ENCODE measurements at regions not wholly inside any gene's neighbourhood (a gene's known extent, or its start where the extent isn't known, plus 50 kb on each side); places are given as distances from the start of the nearest gene placed in this dataset.

- peaks cover 6% of the 10 kb centered on the region for H3K4me1 Mint-ChIP-seq
- H3K9me3 Mint-ChIP-seq (ENCODE audit: insufficient read depth) = peaks cover 6% of the 10 kb centered on the region
- Histone ChIP-seq H4K20me1 (ENCODE audit: control insufficient read depth, insufficient read depth, low read length, poor library complexity, severe bottlenecking) (no peaks in the 10 kb centered on the region), H3K4me1 (ENCODE audit: control insufficient read depth in 2 of 2, insufficient read depth in 2 of 2, low read length in 2 of 2) (peaks cover 7 to 10% of the 10 kb centered on the region in 2 donors), H3K27me3 (replicated peaks in 1 of 4; ENCODE audit: control extremely low read depth in 1 of 4, control insufficient read depth in 3 of 4, insufficient read depth in 4 of 4, low read length in 3 of 4) (no peaks in the 10 kb centered on the region), H2AFZ (ENCODE audit: insufficient read depth, low read depth, low read length, poor library complexity, severe bottlenecking) (no peak overlapping the region), H3K9ac (ENCODE audit: low read length) (no peak overlapping the region), H3K79me2 (ENCODE audit: control insufficient read depth, insufficient read depth, low read length) (no peaks in the 10 kb centered on the region), H3K36me3 (replicated peaks in 1 of 2; ENCODE audit: control extremely low read depth in 1 of 2, control insufficient read depth in 1 of 2, extremely low read depth in 1 of 2, insufficient read depth in 2 of 2, low read length in 1 of 2) (no peaks in the 10 kb centered on the region), H3K27ac (ENCODE audit: low read length in 2 of 2) (no peak overlapping the region), H3K4me2 (replicated peaks; ENCODE audit: low read depth, low read length, poor library complexity, severe bottlenecking) (no peak overlapping the region), H3K9me3 (ENCODE audit: control extremely low read depth in 1 of 3, control insufficient read depth in 2 of 3, insufficient read depth in 1 of 3, low read length in 2 of 3) (peaks cover 0 to 6% (median 0%) of the 10 kb centered on the region in 3 donors), H3K4me3 (ENCODE audit: control extremely low read depth in 1 of 5, extremely low read depth in 1 of 5, insufficient read depth in 1 of 5, low read depth in 2 of 5, low read length in 4 of 5) (no peak overlapping the region)
- H3K27me3 Mint-ChIP-seq = no peaks in the 10 kb centered on the region
- intact Hi-C loops (cut with micrococcal nuclease) = no loop called here
- H3K4me3 Mint-ChIP-seq = no peak overlapping the region
- no peak for DNase-seq
- no peak overlapping the region for H3K27ac Mint-ChIP-seq
- no peak for ATAC-seq (ENCODE audit: low read depth)
- WGBS (ENCODE audit: insufficient coverage) = no CpG with 5 or more reads among the region's 2 CpGs
- ChIA-PET POLR2A (no interaction called here), CTCF (interaction anchor here (0.7 to 1.1 kb wide), 2 partner anchors 9 to 10 kb away, joined by 3 read pairs; no protein-coding TSS in a partner anchor)
- TF ChIP-seq CTCF (IDR thresholded peaks at IDR 0.05) = no peak
- no peak for TF ChIP-seq EZH2 (IDR thresholded peaks at IDR 0.05; ENCODE audit: borderline replicate concordance, insufficient read depth, low read depth, low read length, poor library complexity, severe bottlenecking)
Measured at GRCh38 chr13:50701469-50701868, 142.0 kb downstream of the DLEU7 start.

- H2AFZ ChIP-seq (ENCODE audit: insufficient read depth, low read depth, low read length, poor library complexity, severe bottlenecking) = no peak overlapping the region
- WGBS (ENCODE audit: insufficient coverage) = 100% methylated on average over 2 of the region's 2 CpGs
- H3K36me3 ChIP-seq (replicated peaks in 1 of 2; ENCODE audit: control extremely low read depth in 1 of 2, control insufficient read depth in 1 of 2, extremely low read depth in 1 of 2, insufficient read depth in 2 of 2, low read length in 1 of 2) = no peaks in the 10 kb centered on the region
- no peaks in the 10 kb centered on the region for H3K79me2 ChIP-seq (ENCODE audit: control insufficient read depth, insufficient read depth, low read length)
- no peaks in the 10 kb centered on the region for H3K9me3 ChIP-seq (ENCODE audit: control extremely low read depth in 1 of 3, control insufficient read depth in 2 of 3, insufficient read depth in 1 of 3, low read length in 2 of 3)
- TF ChIP-seq EZH2 (IDR thresholded peaks at IDR 0.05; ENCODE audit: borderline replicate concordance, insufficient read depth, low read depth, low read length, poor library complexity, severe bottlenecking) = no peak
- TF ChIP-seq CTCF (IDR thresholded peaks at IDR 0.05) = no peak
- intact Hi-C loops (cut with micrococcal nuclease) = no loop called here
- H4K20me1 ChIP-seq (ENCODE audit: control insufficient read depth, insufficient read depth, low read length, poor library complexity, severe bottlenecking) = no peaks in the 10 kb centered on the region
- CTCF ChIA-PET = interaction anchor here (2.2 kb wide), 1 partner anchor 94 kb away, joined by 6 read pairs; no protein-coding TSS in a partner anchor
- Mint-ChIP-seq H3K4me3 (no peak overlapping the region), H3K9me3 (ENCODE audit: insufficient read depth) (no peaks in the 10 kb centered on the region), H3K27ac (no peak overlapping the region), H3K27me3 (no peaks in the 10 kb centered on the region), H3K4me1 (peaks cover 26% of the 10 kb centered on the region)
- no peak overlapping the region for H3K27ac ChIP-seq (ENCODE audit: low read length in 2 of 2)
- no peaks in the 10 kb centered on the region for H3K27me3 ChIP-seq (replicated peaks in 1 of 4; ENCODE audit: control extremely low read depth in 1 of 4, control insufficient read depth in 3 of 4, insufficient read depth in 4 of 4, low read length in 3 of 4)
- H3K4me2 ChIP-seq (replicated peaks; ENCODE audit: low read depth, low read length, poor library complexity, severe bottlenecking) = no peak overlapping the region
- H3K4me3 ChIP-seq (ENCODE audit: control extremely low read depth in 1 of 5, extremely low read depth in 1 of 5, insufficient read depth in 1 of 5, low read depth in 2 of 5, low read length in 4 of 5) = no peak overlapping the region
- no peak for DNase-seq
- no peak for ATAC-seq (ENCODE audit: low read depth)
- POLR2A ChIA-PET = interaction anchor here (0.5 kb wide), 1 partner anchor 621 kb away, joined by 4 read pairs; no protein-coding TSS in a partner anchor
- peaks cover 17 to 30% of the 10 kb centered on the region in 2 donors for H3K4me1 ChIP-seq (ENCODE audit: control insufficient read depth in 2 of 2, insufficient read depth in 2 of 2, low read length in 2 of 2)
- no peak overlapping the region for H3K9ac ChIP-seq (ENCODE audit: low read length)
Measured at GRCh38 chr13:50706505-50706904, 137.0 kb downstream of the DLEU7 start.
